Pons (tissue), 1 donor: ENCODE measurements at regions not wholly inside any gene's neighbourhood (a gene's known extent, or its start where the extent isn't known, plus 50 kb on each side); places are given as distances from the start of the nearest gene placed in this dataset.
"Not testable (repeated sequence)": the region's sequence is repeated elsewhere in the genome, so short reads cannot be mapped to it uniquely, and the experiment has no call there.

Experiments used
- DNase-seq: peaks from one replicate; pipeline ENCODE4 v3.0.0-alpha.2; 2016; ENCODE audit warnings: low spot score

DNA sequence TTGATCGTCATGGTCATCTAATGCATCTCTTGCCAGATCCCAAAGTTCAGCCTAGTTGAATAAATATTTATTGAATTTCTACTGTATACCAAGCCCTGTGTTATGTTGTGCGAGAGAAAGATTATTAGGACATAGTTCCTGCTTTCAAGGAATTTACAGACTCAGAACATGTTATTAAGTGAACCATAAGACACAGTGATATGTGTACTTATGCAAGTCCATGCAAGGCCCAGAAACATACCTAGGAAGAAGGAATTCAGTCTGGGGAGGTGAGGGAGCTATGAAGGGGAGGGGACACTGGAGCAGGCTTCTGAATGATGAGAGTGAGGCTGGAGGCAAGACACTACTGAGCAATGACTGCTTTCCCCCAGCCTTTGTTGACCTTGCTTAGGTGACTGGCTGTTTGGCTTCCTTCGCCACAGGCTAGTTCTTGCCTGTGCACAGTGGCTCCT is 81.4 kb downstream of the ACAA2 start:
- DNase-seq: no peak

DNA sequence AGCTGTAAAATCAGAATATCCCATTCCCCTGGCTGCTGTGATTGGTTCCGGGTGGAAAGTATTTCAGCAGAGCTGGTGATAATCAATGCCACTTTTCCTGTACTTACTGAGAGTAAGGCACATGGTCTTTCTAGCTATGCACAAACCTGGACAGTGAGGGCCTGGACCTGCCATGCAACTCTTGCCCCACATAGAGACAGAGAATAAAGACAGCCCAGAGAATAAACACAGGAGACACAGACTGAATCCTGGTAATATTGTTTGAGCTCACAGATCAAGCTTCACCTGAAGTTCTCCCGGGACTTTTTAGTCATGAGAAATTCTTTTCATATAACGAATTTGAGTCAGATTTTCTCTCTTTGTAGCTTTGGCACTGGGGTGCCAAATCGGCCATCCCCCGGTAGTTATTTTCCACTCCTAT is 81.9 kb downstream of the ACAA2 start:
- DNase-seq: no peak

DNA sequence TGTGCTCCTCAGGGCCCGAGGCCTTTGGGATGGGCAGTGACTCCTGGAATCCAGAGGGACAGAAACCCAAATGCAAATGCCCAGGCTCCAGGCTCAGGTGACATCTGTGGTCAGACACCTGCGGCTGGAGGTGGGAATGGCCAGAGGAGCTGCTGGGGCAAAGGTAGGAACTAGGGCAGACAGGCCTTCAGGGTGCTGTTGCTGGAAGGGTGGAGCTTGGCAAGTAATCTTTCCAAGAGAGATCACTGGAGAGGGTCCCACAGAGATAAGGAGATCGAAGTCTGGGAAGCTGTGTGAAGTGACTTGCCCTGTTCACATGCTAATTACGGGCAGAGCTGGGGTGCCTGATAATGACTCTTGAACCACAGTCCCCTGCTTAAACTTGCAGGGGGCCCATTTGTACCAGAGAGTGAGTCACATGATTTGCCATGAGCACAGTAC is 82.4 kb downstream of the ACAA2 start:
- DNase-seq: no peak

DNA sequence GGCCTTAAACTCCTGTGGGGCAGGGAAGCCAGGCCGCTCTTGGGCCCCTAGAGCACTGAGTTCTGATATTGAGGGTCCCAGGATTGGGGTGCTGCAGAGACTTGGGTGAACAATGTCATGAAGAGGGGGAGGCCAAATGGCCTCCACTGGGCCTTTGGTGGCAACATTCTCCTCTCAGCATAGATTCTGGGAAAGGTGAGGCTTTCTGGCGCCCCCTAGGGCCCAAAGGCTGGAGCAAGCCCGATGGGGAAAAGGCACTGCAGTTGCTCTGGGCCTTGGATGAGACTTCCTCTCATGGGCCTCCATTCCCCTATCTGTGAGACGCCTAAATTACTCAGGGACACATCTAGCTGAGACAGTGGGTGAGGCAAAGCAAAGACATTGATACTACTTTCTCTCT is 84.8 kb downstream of the ACAA2 start:
- peak; percentile 36 for DNase-seq

DNA sequence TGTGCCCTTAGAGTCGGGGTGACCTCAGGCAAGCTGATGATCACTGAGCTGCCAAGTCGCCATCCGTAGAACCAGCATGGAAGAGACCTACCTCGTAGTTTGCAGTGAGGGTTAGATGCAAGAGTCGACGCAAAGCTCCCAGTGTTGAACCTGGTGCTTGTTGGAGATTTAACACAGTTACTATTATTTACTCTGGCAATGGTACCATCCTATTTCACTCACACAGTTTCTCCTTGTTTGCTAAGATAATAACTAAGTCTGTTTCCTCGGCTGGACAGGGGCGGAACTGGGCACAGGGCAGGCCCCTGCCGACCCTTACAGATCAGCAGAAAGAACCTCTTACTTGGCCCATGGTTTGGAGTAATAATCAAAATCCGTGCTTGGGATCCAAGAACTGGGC is 85.5 kb downstream of the ACAA2 start:
- no peak for DNase-seq

DNA sequence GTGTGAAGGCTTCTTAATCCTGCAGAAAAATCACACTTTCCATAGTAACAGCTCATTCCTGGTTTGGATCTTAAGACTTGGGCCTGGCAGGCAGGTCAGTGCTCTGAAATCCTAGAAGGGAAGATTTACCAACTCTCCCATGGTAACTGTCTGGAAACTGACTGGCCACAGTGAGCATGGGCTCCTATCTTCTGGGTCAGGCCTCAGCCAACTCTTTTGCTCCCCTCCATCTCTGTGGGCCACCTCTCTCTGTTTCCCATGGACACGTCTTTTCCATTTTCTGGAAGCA is 86.7 kb downstream of the ACAA2 start:
- DNase-seq: no peak

DNA sequence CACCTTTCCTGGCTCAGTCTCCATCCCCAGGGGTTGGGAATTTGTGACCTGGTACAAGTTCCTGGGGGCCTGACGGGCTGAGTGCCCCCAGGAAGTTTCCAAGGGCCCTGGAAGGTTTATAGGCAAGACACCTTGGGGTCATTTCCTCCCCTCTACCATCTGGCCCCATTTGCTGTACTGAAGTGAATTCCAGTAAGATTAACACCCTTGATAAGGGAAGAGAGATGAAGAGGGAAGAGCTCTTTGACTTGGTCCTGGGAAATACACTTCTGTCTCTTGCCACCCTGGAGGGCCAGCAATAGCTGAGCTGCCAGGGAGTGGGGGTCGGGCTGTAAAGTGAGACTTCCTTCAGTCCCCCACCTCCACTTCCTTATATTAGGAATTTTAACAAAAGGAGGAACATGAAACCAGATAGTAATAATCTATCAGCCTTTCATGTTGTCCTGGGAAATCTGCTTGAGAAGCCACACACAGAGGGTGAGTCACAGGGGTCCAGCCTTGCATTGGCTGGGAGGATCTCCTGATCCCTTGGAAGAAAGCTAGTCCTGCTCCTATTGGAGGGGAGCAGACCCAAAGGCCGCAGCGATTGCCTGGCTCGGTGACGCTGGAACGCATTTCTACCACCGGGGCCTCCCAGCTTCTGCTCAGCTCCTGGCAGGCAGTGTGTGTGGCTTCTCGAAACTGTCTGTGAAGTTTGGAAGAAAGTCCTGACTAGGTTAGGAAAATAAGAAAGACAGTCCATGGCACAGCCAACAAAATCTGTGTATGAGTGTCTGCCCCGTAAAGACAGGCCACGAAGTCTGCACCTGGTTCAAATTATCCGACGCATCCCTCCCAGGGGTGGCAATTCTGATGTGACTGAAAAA is 87.3 kb downstream of the ACAA2 start:
- DNase-seq: no peak

DNA sequence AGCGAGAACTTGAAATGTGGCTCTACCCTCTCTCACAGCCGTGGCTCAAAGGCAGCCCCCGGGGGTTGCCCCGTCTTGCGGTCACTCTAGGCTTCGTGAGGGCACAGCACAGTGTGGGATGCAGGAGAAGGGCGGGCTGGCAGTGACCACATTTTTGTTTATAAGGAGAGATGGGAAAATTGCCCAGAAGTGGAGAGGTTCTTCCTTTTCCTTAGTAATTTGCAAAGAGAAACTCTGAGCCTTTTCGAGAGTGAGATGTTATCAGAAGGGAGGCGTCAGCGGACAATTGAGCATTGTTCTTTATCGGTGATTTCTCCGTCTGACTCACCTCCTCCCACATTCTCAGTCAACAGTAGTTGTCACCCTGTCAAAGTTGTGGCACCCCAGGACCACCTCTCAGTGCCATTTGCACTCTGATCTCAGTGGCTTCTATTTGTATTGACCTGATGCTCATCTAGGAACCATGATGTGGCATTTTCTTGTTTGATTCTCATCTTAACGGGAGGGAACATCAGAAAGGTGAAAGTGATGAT is 89.6 kb downstream of the ACAA2 start:
- no peak for DNase-seq

DNA sequence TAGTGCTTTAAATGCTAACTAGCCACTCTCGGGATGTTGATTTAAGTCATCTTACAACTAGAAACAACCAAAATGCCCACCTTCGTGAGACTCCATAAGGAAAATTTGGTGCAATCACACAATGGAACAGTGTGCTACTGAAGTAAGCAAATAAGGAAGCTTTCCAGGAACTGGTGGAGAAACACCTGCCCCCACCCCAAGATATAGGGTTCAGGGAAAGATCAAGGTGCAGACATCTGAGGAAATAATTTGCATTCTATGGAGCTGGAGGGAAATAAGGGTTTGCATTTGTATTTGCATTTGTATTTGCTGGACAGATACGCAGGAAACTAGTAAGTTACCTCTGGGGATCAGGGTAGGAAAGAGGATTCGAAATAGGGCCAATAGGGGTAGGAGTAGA is 90.9 kb downstream of the ACAA2 start:
- DNase-seq: no peak

DNA sequence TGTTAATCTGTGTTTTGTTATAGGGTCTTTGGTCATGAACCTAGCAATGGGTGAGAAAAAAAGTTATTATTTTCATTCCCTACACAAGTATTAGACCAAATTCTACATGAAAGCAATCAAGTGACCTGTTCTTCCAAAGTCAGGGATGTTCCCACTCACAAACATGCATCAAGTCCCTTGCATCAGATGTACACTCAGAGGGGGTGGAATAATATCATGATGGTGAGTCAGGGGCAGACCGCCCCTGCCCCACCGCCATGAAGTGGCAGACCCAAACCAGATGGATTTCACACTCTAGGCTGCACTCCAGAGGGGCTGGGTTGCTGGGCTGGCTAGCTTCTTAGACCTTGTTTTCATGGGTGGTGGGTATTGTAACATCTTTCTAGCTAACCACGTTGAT is 91.4 kb downstream of the ACAA2 start:
- DNase-seq: no peak

DNA sequence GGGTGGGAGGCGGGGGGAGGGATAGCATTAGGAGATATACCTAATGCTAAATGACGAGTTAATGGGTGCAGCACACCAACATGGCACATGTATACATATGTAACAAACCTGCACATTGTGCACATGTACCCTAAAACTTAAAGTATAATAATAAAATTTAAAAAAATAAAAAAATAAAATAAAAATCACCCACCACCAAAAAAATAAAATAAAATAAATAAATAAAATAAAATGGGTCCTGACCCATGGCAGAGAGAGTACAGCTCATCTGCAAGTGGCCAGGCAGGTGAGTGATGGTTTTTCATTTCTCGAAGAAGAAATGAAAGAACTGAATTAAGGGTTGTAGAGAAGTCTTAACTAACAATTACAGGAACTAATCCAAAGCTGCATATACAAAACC is 92.4 kb downstream of the ACAA2 start:
- not testable (repeated sequence) for DNase-seq

DNA sequence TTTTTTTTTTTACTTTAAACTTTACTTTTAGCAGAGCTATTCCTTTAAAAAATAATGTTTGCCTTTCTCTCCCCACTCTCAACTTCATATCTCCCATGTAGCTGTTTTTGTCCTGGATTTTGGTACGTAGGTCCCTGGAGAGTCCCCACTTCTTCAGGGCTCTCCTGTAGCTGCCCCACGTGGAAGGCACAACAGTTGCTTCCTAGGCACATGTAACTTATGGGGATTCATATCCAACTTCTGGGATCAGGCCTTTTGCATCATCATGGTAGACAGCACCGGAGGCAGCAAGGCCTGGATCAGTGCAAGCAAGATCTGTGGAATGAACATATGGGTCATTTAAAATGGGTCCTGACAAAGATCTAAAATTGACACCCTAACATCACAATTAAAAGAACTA is 95.7 kb downstream of the ACAA2 start:
- DNase-seq: no peak

DNA sequence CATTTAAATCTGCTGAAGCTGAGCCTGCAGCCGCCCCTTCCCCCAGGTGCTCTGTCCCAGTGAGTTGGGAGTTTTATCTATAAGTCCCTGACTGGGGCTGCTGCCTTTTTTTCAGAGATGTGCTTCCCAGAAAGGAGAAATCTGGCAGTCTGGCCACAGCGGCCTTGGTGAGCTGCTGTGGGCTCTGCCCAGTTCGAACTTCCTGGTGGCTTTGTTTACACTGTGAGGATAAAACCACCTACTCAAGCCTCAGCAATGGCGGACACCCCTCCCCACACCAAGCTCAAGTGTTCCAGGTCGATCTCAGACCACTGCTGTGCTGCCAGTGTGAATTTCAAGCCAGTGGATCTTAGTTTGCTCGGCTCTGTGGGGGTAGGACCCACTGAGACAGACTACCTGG is 97.3 kb downstream of the ACAA2 start:
- no peak for DNase-seq

DNA sequence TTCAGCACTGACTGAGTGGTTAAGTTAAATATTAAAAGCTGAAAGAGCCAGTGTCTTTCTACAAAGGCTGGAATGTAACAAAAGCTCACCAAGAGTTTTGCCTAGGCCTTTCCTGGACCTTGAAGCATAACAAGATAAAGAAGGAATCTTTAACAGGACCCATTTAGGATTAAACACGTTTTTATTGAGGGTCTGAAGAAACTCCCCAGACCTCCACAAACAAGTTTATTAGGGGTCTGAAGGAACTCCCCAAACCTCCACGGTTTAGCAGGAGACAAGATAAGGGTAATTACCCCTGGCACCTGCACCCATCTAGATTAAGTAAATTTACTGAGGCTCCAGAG is 104.0 kb downstream of the ACAA2 start:
- DNase-seq: no peak

DNA sequence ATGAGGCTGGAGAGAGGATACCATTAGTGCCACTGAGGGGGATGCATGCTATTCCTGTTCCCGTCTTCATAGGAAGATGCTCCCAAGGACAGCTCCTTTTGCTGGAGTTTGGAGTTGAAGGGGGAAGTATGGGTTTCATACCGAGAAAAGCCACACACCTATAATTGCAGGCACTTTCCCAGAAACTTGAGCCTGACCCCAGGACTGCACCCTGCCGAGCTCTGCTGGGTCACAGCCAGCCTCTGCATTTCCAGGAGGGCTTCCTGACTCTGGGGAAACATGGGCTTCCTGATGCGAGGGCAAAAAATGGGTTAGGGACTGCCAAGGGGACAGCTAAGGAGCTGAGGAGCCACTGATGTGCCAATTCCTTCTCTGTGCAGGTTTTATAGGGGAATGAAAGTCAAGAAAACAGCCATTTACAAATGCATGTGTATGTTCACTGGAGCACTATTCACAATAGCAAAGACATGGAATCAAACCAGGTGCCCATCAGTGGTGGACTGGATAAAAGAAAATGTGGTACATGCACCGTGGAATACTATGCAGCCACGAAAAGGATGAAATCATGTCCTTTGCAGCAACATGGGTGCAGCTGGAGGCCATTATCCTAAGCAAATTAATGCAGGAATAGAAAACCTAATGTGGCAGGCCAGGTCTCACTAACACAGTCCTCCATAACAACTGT is 104.5 kb downstream of the ACAA2 start:
- DNase-seq: no peak

DNA sequence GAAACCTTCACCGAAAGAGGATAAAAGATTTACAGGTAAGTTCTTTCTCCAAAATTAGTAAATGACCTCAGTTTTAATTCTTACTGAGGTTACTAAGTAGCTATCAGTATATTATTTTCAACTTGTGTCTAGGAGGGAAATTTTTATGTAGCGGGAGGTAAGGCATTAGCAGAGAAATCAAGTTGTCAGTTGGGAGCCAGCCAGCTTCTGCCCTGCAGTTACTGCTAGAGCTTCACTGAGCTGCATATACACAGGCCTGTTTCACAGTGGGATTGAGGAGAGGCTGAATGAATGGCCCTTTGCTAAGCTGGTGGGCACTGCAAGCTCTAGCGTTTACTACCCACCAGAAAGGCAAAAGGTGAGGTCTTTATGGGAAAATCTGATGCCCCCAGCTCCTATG is 105.7 kb downstream of the ACAA2 start:
- no peak for DNase-seq

DNA sequence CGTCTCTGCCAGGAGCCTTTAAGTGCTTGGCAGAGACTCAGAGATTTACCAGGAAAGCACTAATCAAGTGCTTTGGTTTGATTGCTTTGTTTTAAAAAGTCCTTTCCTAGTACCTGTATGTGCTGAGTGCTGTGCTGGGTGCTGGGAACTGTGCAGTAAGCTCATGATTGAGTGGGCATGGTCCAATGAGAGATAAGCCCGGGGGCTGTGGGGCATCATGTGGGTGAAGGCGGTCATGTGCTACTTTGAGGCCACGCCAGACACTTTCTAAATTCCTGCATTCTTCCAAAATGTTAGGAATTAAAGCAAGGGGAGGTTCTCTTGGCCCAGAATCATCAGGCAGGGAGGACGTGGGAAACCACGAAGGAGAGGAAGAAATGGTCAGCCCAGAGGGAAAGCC is 109.0 kb downstream of the ACAA2 start:
- DNase-seq: no peak

DNA sequence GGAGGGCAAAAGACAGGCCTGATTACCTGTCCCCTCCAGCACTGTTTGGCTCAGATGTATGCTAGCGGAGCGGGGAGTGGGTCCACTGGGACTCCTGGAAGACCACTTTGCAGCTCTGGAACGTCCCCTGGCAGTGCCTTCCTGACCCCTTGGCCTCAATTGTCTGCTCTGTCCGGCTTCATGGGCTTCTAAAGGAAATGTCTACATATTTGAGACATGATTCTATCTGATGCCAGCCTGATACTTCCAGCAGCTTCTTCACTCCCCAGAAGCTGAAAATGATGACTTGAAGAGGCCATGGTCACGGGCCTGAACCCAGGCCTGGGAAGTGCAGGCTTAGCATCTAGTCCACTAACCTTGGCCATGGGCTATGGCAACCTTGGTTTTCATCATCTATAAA is 112.1 kb downstream of the ACAA2 start:
- no peak for DNase-seq

DNA sequence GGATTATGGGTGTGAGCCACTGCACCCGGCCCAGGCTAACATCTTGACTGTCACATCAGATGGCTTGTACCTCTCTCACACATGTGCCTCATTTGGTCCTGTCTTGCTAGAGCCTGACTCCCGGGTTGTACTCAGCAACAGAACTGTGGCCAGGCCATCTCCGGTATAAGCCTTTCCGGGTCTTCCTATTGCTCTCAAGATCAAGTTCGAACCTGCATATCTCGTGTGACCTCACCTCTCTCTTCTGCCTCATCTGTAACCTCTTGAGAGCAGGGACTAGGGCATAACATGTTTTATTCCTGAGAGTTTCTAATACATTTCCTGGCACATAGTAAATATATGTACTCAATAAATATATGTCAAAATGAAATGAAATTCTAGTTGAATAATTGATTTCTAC is 114.0 kb downstream of the ACAA2 start:
- no peak for DNase-seq

DNA sequence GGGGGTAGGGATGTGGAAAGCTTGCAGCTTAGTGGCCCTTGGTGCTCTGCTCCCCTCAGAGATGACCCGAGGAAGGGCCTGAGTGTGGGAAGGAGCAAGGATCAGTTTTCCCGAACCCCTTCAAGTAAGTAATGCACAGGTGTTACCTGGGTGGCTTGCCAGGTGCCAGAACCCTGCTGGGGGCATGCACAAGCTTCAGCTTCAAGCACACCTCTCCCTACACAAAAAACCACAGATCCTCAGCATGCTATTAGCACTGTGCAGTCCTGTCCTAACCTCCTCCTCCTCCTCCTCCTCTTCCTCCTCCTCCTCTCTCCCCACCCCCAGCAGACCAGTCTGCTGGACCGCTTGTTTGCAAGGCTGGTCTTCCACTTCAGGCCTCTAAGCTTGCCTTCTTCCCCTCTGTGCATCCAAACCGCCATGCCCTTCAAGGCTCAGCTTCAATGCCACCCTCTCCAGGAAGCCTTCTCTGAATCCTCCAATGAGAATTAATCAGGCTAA is 114.8 kb downstream of the ACAA2 start:
- no peak for DNase-seq

DNA sequence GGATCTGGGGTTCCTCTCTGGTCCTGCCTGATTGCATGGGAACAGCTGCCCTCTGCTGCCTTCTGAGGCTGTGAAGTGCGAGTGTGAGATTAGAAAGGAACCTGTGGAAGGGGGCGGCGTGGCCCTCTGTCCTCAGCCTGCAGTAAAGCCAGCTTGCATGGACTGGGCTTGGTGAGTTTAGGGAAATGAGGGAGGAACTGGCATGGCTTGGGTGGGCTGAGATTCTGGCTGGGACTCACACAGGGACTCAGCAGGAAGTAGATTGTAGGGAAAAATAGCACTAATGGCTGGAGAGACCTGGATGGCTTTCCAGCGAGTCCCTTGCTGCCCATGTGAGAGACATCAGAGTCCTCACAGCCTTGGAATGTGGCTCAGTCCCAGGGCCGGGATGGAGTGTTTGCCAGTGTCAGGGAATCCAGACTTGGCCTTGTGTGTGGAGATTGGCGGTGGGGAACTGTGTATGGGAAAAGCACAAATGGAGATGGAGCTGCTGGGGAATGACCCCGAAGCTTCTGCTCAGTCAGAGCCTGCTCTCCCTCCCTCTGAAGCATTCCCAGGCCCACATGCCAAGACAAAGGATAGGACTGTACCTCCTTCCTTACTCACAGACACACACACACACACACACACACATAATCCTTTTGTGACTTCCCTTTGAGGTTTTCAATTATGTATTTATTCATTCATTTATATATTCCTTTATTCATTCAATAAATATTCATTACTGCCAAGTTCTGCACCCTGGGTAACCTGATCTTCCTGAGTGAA is 115.4 kb downstream of the ACAA2 start:
- no peak for DNase-seq

DNA sequence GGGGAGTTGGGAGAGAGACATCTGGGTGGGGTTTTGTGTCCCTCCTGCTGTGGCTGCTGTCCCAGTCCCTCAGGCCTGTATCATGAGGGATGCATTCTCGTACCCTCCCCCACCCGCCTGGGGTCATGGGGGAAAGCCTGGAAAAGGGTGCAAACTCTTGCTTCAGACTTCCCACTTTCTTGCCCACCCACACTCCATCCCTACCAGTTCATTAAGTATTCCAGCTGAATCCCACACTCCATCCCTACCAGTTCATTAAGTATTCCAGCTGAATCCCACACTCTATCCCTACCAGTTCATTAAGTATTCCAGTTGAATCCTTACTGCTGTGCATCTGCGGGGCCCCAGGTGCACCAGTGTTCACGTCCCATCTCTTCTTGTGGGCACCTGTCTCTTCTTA is 116.3 kb downstream of the ACAA2 start:
- DNase-seq: no peak

DNA sequence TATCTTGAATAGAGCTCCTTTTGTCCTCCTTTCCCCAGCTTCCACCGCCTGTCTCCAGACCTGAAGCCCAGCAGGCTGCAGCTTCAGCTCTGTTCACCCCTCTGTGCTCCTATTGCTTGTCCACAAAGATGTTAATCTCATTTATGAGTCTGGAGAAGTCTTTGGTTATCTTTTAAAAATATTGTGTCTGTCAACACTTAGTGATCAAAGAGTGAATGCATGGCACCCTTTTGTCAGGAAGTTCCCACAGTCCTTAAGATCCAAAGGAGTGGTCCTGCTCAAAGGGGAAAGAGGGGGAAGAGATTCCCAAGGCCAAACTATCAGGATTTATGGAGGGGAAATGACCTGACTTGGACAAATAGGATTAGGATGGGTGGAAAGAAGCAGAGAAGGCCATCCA is 118.9 kb downstream of the ACAA2 start:
- DNase-seq: no peak
